K562 (cell line): ENCODE measurements at regions not wholly inside any gene's neighbourhood (a gene's known extent, or its start where the extent isn't known, plus 50 kb on each side); places are given as distances from the start of the nearest gene placed in this dataset.

Source experiments
- ATAC-seq: fragments of 200-7000 bp; cut with Tn5 transposase; 3 replicates; pipeline ENCODE4 v1.9.1; 2020; ENCODE audit warnings: moderate library complexity
- BruUV-seq: library from RNA; stranded (reverse); fragments of 400-500 nt; replicated peaks from 2 replicates; lab custom pipeline; 2021; lab: Mats Ljungman, UMichigan
- CTCF ChIA-PET: fragments of 300-600 bp; formaldehyde crosslinking; extraction: SDS; loops from one replicate; lab custom pipeline; 2021; ENCODE audit warnings: low intra/inter-chr PET ratio; lab: Yijun Ruan, JAX
- POLR2A ChIA-PET: fragments of 300-600, 350-650 bp; sonication (Branson Sonifier 250); formaldehyde crosslinking; extraction: SDS; loops from one replicate; lab custom pipeline; 2021; ENCODE audit warnings: antibody characterized with exemption, inconsistent platforms; lab: Yijun Ruan, JAX
- DNase-seq, 4 experiments: peaks; one replicate each; pipeline versions ENCODE4 v3.0.0 to v3.0.0-alpha.2; 2011 to 2018; ENCODE audit warnings: low spot score in 3 of 4, mixed read lengths in 3 of 4; ENCODE audit errors: extremely low read depth in 1 of 4
- FAIRE-seq: peaks from 2 replicates; lab custom pipeline; 2011; peaks lifted over from hg19 to GRCh38; lab: Jason Lieb, UNC
- H2AFZ ChIP-seq: 2 replicates; pipeline ENCODE4 v1.6.0; 2011; ENCODE audit warnings: low read depth, low read length, control low read depth, inconsistent platforms
- H3K27ac ChIP-seq: fragments of 200-600 bp; 3 replicates; pipeline ENCODE4 v1.8.0; 2011; ENCODE audit warnings: low read depth, mild to moderate bottlenecking, control low read depth, inconsistent platforms, low read length, moderate library complexity, mixed read lengths; ENCODE audit errors: extremely low read depth
- H3K27me3 ChIP-seq, 2 experiments: fragments of 300-600 bp in 1 of 2; 2 replicates in 1 of 2; 3 replicates in 1 of 2; pipeline versions ENCODE4 v1.6.0 to v1.8.0; 2011; ENCODE audit warnings: inconsistent platforms in 2 of 2, low read length in 2 of 2, mild to moderate bottlenecking in 1 of 2, mixed read lengths in 1 of 2, moderate library complexity in 1 of 2; ENCODE audit not compliant: control insufficient read depth in 2 of 2, insufficient read depth in 2 of 2
- H3K36me3 ChIP-seq: fragments of 300-600 bp; 3 replicates; pipeline ENCODE4 v1.8.0; 2011; ENCODE audit warnings: mild to moderate bottlenecking, low read length, inconsistent platforms; ENCODE audit not compliant: control insufficient read depth, insufficient read depth
- H3K4me1 ChIP-seq, 2 experiments: fragments of 200-600 bp in 1 of 2; replicated peaks in 1 of 2; 2 replicates in 1 of 2; 3 replicates in 1 of 2; pipeline versions ENCODE4 v1.5.1 to v1.8.0; 2011; ENCODE audit warnings: inconsistent platforms in 2 of 2, low read length in 2 of 2, mild to moderate bottlenecking in 1 of 2, mixed read lengths in 1 of 2, moderate library complexity in 1 of 2; ENCODE audit not compliant: control insufficient read depth in 2 of 2, insufficient read depth in 2 of 2
- H3K4me2 ChIP-seq: 2 replicates; pipeline ENCODE4 v1.6.1; 2011; ENCODE audit warnings: low read length, control low read depth, inconsistent platforms, mixed read lengths; ENCODE audit not compliant: insufficient read depth
- H3K4me3 ChIP-seq: fragments of 200-600 bp; sonication (generic), shearing (Covaris generic); 2 replicates; pipeline ENCODE4 v1.5.1; 2016; ENCODE audit warnings: control low read depth, inconsistent platforms
- H3K79me2 ChIP-seq: fragments of 200-600 bp; 3 replicates; pipeline ENCODE4 v1.8.0; 2011; ENCODE audit warnings: low read length, inconsistent platforms; ENCODE audit not compliant: control insufficient read depth, insufficient read depth
- H3K9ac ChIP-seq, 2 experiments: 2 replicates each; pipeline versions ENCODE4 v1.6.0 to v1.6.1; 2011; ENCODE audit warnings: low read depth in 2 of 2, low read length in 2 of 2, control low read depth in 1 of 2, inconsistent platforms in 1 of 2, mild to moderate bottlenecking in 1 of 2, mixed read lengths in 1 of 2; ENCODE audit not compliant: insufficient read depth in 1 of 2
- H3K9me1 ChIP-seq: one replicate; pipeline ENCODE4 v1.6.0; 2011; ENCODE audit warnings: inconsistent platforms, mild to moderate bottlenecking, low read length, moderate library complexity; ENCODE audit not compliant: control insufficient read depth, insufficient read depth
- H3K9me3 ChIP-seq: replicated peaks from 2 replicates; pipeline ENCODE4 v1.5.1; 2011; ENCODE audit warnings: low read depth, low read length, inconsistent platforms; ENCODE audit not compliant: control insufficient read depth, insufficient read depth
- H4K20me1 ChIP-seq: replicated peaks from 2 replicates; pipeline ENCODE4 v1.6.1; 2011; ENCODE audit warnings: low read length, inconsistent platforms, mixed read lengths; ENCODE audit not compliant: control insufficient read depth, insufficient read depth
- NR2C1 ChIP-seq, 2 experiments: fragments of 450-650 bp; IDR thresholded peaks; 2 replicates each; pipeline ENCODE4 v1.6.1; 2017; ENCODE audit warnings: mild to moderate bottlenecking in 2 of 2, antibody characterized with exemption in 1 of 2, inconsistent platforms in 1 of 2, missing compliant biosample characterization in 1 of 2, missing genetic modification characterization in 1 of 2
- ZBTB26 ChIP-seq: fragments of 450-650 bp; formaldehyde crosslinking; IDR thresholded peaks from 2 replicates; pipeline ENCODE4 v1.4.0; 2022; ENCODE audit warnings: missing genetic modification characterization
- ZNF354B ChIP-seq: fragments of 250-450 bp; sonication (Bioruptor Pico); IDR thresholded peaks from 2 replicates; pipeline ENCODE4 v1.4.0; 2020
- WGBS: fragments of 100-300 bp; shearing (Covaris generic); methylation state at CpG from one replicate; pipeline ENCODE4 v1.1.6; 2016; ENCODE audit warnings: low coverage, mixed read lengths; ENCODE audit not compliant: insufficient coverage; ENCODE audit errors: missing lambda C conversion rate; 5-methylcytosine and 5-hydroxymethylcytosine counted together
- in situ Hi-C: fragments of 300-500 bp; cut with MboI; formaldehyde crosslinking; loops from 4 replicates; pipeline ENCODE4 v1.15.0; 2018; ENCODE audit warnings: inconsistent platforms, mixed read lengths
- intact Hi-C: fragments of 100-400 bp; cut with micrococcal nuclease; formaldehyde crosslinking; loops from 2 replicates; pipeline ENCODE4 v1.14.2; 2022

DNA sequence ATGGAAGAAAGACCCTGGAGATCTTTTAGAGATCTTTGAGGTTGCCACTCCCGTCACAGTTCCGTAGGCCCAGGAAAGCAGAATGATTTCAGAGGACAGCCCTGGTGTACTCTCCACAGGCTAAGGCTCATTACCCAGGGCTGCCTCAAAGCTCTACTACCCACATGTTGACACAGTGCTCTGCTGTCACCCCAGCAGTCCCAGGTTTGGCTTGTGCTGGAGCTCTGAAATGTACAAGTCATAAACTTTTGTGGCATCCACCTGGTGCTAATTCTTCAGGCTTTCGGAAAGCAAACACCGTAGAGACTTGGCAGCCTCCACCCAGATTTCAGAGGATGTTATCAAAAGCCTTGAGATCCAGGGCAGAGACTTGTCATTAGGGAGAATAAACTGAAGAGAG lies 136.5 kb downstream of the MTRR start:
- Histone ChIP-seq H3K79me2 (no peaks in the 10 kb centered on the region), H2AFZ (no peak overlapping the region), H3K4me1 (no peaks in the 10 kb centered on the region), H3K4me2 (no peak overlapping the region), H4K20me1 (no peaks in the 10 kb centered on the region), H3K4me3 (no peak overlapping the region), H3K9ac (no peak overlapping the region), H3K9me1 (no peaks in the 10 kb centered on the region), H3K27me3 (no peaks in the 10 kb centered on the region), H3K9me3 (no peaks in the 10 kb centered on the region; the same call in 1 of the 2 replicates), H3K36me3 (no peaks in the 10 kb centered on the region), H3K27ac (no peak overlapping the region)
- no TSS peak for BruUV-seq
- ATAC-seq (no peak), FAIRE-seq (no peak), DNase-seq (no peak)
- in situ Hi-C loops, result no loop called here
- no peak for TF ChIP-seq NR2C1 (IDR thresholded peaks at IDR 0.05)
- TF ChIP-seq NR2C1 (tag; IDR thresholded peaks at IDR 0.05), result no peak
- no peak for TF ChIP-seq ZBTB26 (CRISPR knock-in tag)
- no peak for TF ChIP-seq ZNF354B (CRISPR knock-in tag)
- POLR2A ChIA-PET, result no interaction called here
- 38% methylated on average over 4 of the region's 4 CpGs for WGBS
- intact Hi-C loops, result no loop called here
- CTCF ChIA-PET, result no interaction called here
